ENCODE measurements at regions not wholly inside any gene's neighbourhood (a gene's known extent, or its start where the extent isn't known, plus 50 kb on each side); places are given as distances from the start of the nearest gene placed in this dataset.

- TF ChIP-seq ZNF609 (CRISPR knock-in tag; IDR thresholded peaks at IDR 0.05; ENCODE audit: borderline replicate concordance) = no peak
- no peak for TF ChIP-seq ZNF724P (CRISPR knock-in tag; IDR thresholded peaks at IDR 0.05; ENCODE audit: borderline replicate concordance)
- TF ChIP-seq KLF16 (CRISPR knock-in tag; IDR thresholded peaks at IDR 0.05) = no peak
- no peak for TF ChIP-seq ZNF569 (CRISPR knock-in tag; IDR thresholded peaks at IDR 0.05; ENCODE audit: borderline replicate concordance)
These were observed 255.2 kb downstream of the DEPDC1B start (continued) for GRCh38 chr5:60444661-60445360.

- no peaks in the 10 kb centered on the region for H3K27me3 ChIP-seq (ENCODE audit: control insufficient read depth in 1 of 2, insufficient read depth in 2 of 2, low read length in 2 of 2)
- intact Hi-C loops (cut with micrococcal nuclease; ENCODE audit: unreplicated experiment) = no loop called here
- H4K20me1 ChIP-seq (ENCODE audit: insufficient read depth, low read length) = no peaks in the 10 kb centered on the region
- ATAC-seq = no peak
- in situ Hi-C loops (cut with HindIII; ENCODE audit: extremely low pct_ligation_motif_present, low pct_unique_long_range_greater_than_20kb) = no loop called here
- ChIA-PET POLR2A (no interaction called here), CTCF (ENCODE audit: low intra/inter-chr PET ratio, low total read pairs) (no interaction called here)
- no peaks in the 10 kb centered on the region for H3K9me3 ChIP-seq (ENCODE audit: low read length)
- no peak overlapping the region for H3K4me2 ChIP-seq (ENCODE audit: low read depth, low read length)
- BruUV-seq (replicated peaks) = no TSS peak
- H3K4me3 ChIP-seq (replicated peaks in 1 of 3; ENCODE audit: insufficient read depth in 1 of 3, low read depth in 2 of 3, low read length in 3 of 3) = no peak overlapping the region
- TF ChIP-seq KDM1A (CRISPR knock-in tag; IDR thresholded peaks at IDR 0.05) (no peak), ZKSCAN1 (IDR thresholded peaks at IDR 0.05; ENCODE audit: low read length) (no peak)
- H2AFZ ChIP-seq (ENCODE audit: low read length) = no peak overlapping the region
- no peak for DNase-seq (ENCODE audit: low spot score)
- WGBS (ENCODE audit: low lambda C conversion rate) = 76% methylated on average over 1 of the region's 1 CpG
- no peak overlapping the region for H3K9ac ChIP-seq (ENCODE audit: insufficient read depth, low read depth, low read length)
- no peaks in the 10 kb centered on the region for H3K36me3 ChIP-seq (replicated peaks in 1 of 2; ENCODE audit: control insufficient read depth in 1 of 2, insufficient read depth in 2 of 2, low read length in 2 of 2)
- no peak for FAIRE-seq
- H3K79me2 ChIP-seq (ENCODE audit: insufficient read depth, low read length) = peaks cover 13% of the 10 kb centered on the region
- H3K27ac ChIP-seq (ENCODE audit: extremely low read length, insufficient read depth, low read length) = no peak overlapping the region
- H3K4me1 ChIP-seq (ENCODE audit: insufficient read depth, low read length) = peaks cover 56% of the 10 kb centered on the region
These were observed 260.4 kb downstream of the DEPDC1B start for GRCh38 chr5:60439552-60439951.
